HG03159 (cell line): ENCODE measurements at regions not wholly inside any gene's neighbourhood (a gene's known extent, or its start where the extent isn't known, plus 50 kb on each side); places are given as distances from the start of the nearest gene placed in this dataset.
"Not testable (repeated sequence)": the region's sequence is repeated elsewhere in the genome, so short reads cannot be mapped to it uniquely, and the experiment has no call there.

ENCODE experiments used
- ATAC-seq: cut with Tn5 transposase; IDR thresholded peaks from one replicate; pipeline ENCODE4 v1.9.1; 2021; ENCODE audit warnings: mild to moderate bottlenecking, moderate library complexity; ENCODE audit not compliant: unreplicated experiment

DNA sequence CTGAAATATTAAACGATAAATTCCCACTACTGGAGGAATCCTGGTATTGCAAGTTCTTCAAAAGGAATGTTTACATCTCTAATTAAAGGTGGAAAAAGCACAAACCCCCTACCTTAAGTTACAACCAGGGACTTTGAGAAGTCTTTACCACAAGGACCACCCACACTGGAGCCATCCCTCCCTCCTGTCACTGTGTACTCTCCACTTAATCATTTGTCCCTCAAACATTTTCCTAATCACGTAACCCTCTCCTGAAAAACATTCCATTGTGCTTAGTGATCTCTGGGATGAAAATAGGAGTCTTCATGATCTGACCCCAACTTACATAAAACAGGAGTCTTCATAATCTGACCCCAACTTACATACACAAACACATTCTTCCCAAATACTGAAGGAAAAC, 85.7 kb downstream of the SUCLG1 start:
- no peak for ATAC-seq

DNA sequence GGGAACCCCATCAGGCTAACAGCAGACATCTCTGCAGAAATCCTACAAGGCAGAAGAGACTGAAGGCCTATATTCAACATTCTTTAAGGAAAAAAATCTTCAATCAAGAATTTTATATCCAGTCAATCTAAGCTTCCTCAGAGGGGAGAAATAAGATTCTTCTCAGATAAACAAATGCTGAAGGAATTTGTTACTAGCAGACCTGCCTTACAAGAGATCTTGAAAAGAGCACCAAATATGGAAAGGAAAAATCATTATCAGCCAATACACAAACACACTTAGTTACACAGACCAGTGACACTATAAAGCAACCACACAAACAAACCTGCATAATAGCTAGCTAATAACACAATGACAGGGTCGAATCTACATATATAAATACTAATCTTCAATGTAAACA, 96.5 kb downstream of the SUCLG1 start:
- no peak for ATAC-seq

DNA sequence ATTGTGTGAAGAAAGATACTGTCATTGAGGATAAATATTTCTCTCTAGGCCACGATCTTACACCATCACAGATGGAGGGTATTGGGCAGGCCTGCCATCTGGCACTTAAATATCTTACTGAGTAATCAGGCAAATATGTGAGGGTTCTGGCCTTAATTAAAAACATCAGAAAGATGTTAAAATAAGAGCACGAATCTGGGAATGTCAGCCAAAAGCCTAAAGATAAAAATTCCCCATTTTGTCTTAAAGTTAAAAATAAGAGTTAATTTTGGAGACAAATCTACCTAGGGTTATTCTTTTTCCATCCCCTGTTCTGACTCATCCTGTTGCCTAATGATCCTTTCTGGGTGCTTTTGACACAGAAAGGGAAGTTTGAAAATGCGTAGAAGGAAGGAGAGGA, 121.0 kb downstream of the SUCLG1 start:
- ATAC-seq = no peak

DNA sequence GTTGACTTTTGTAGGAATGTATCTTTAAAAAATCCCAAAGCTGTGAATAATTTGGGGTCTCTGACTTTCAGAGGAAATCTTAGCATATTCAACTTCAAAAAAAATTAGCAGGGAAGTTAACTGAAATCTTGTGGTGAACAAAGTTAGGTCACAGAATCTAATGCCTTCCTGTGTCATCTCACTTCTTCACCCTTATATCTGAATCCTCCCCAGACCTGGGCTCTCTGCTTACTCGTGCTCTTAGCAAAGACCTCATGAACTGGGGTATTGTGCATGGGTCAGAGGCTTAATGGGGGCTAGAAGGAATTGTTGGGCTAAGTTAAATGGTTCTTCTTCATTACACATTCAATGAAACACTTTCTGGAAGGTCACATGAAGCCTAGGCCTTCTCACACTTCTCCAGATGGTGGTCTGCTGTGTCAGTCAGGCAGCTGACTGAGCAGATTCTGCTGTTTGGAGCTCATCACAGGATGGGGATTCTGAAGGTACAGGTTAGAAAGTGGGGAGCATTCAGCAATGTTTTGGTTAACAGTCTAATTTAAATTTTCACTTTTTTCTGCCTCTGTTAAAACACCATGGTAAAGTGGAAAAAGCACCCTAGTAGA, 131.3 kb downstream of the SUCLG1 start:
- ATAC-seq = no peak

DNA sequence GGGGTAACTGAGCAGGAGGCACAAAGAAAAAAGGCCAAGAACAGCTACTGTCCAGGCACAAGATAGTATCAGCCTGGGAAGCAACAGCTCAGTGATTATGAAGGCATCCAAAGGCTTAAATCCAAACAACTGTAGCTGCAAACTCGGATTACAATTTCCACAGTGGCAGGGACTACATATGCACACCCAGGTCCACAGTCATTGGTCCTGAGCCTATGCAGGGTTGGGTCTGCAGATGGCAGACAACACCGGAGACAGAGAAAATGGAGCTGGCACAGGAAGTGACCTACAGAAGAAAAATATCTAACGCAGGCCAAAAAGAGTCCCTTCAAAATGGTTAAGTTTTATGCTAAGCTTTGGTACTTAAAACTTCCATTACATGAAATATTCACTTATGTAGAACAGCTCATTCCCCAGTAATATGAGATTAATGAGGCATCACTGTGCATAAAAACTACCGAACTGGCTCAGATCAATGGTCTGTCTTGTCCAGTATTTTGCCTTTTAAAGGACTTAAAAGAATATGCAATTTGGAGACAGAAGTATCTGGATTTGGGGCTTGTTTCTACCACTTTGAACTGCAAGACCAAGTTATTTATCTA, 132.1 kb downstream of the SUCLG1 start:
- no peak for ATAC-seq

DNA sequence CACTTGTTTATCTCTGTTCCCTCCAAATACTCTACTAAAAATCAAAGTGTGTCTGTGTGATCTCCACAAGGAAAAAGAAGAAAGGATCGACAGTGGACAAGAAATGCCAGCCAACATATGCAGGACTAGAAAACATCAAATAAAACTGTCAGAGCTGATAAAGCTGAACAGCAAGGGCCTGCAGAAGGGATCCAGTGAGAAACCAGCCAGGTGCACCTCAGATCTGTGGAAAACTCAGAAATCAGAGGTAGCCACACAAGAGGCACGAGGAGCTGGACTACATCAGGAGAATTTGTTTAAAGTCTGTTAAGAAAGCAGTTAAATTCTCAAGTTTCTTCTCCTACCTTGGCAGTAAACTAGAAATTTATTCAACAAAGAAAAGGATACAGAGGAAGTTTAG, 135.2 kb downstream of the SUCLG1 start:
- no peak for ATAC-seq

DNA sequence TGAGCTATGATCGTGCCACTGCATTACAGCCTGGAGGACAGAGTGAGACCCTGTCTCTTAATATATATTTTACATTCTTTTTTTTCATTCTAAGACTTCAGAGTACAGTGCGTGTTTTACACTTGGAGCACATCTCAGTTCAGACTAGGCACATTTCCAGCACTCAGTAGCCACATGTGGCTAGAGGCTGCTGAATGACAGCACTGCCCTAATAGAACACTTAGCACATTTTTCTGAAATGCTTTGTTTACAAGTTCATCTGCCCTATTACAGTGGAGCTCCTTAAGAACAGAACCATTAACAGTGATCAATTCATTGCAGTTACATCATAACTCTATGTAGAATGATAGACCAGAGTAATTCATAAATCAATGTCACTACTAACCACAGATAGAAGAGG, 138.1 kb downstream of the SUCLG1 start:
- no peak for ATAC-seq

DNA sequence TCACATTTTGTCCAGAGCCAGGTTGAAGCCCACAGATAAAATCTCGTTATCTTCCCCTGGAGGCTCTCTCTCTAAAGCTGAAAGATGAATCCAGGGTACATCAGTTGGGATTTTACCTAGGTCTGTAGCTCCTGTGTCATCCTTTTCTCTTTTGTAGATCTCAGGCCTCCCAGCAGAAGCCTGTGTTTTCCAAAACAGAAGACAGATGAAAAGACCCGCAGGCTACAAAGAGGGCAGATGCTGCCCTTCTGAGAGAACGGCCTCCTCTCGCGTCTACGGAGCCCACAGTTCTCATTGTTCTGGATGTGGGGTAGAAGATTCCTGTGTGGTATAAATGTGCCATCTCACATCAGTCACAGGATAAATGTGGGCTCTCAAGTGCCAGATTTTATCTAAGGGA, 139.5 kb downstream of the SUCLG1 start:
- no peak for ATAC-seq

DNA sequence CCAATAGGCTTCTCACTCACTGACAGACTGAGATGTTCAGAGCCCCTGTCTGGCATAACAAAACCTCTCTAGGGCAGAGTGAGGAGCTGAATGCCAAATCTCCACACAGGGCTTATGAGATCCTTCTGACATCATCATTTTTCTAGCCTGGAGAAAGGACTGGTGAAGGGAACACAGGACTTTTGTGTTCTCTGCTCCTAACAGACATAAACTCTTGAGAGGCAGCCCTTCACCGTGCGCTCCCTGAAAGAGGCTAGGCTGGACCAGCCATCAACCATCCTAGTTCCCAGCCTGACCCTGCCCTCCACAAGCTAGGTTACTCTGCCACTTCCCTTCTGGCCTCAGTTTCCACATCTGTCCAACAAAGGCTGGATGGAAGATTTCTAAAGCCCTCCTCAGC, 141.9 kb downstream of the SUCLG1 start:
- ATAC-seq = no peak

DNA sequence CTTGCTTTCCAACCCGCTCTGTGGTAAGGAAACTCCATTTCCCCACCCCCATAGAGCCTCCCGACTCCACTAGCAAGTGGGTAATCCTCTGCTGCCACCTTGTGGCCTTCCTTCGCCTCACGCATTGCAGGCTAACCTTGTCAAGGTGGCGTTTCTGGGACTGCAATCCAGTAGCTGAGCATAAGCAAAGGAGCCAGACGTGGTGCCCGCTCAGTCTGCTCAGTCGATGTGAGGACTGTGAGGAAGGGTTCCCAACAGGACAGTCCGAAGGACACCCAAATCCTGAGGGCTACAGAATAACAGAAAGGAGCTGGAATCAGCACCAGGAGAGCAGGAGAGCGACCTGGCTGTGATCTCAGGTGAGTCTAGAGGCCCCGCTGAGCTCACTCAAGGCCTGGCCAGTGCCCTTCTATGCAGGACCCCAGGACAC, 144.2 kb downstream of the SUCLG1 start:
- peak; percentile 98 for ATAC-seq

DNA sequence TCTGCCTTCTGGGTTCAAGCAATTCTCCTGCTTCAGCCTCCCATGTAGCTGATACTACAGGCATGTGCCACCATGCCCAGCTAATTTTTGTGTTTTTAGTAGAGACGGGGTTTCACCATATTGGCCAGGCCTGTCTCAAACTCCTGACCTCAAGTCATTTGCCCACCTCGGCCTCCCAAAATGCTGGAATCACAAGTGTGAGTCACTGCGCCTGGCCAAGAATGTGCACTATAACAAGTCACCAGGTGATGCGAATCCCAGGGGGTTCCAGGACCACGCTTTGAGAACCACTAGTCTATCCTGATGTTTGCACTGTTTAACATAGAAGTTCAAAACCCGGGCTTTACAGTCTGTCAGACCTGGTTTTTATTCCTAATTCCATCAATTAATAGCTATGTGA, 144.8 kb downstream of the SUCLG1 start:
- ATAC-seq = no peak

DNA sequence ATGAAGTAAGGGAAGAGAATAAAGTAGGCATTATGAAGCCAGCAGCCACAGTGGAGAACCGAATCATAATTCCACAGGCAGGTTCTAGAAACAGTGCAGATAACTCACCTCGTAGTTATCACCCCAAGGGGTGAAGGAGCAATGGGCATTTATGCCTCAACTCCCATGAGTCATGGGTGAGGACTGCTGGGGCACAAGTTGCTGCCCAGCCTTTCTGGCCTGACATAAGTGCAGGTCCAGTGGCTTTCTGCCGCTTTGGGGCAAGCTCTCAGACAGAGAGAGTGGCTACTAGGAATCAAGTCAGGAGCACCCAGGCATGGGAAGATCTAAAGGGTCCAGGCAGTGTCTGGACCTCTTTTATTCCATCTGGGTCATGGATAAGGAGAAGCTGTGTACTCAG, 149.8 kb downstream of the SUCLG1 start:
- no peak for ATAC-seq

DNA sequence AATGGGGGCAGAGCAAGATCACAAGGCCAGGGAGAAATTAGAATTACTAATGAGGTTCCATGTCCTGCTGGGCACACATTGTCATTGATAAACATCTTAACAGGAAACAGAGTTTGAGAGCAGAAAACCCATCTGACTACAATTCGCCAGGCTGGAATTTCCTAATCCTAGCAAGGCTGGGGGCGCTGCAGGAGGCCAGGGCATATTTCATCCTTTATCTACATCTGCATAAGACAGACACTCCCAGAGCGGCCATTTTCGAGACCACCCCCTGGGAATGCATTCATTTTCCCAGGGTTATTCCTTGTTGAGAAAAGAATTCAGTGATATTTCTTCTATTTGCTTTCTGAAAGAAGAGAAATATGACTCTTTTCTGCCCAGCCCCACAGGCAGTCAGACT, 152.7 kb downstream of the SUCLG1 start:
- ATAC-seq = no peak

DNA sequence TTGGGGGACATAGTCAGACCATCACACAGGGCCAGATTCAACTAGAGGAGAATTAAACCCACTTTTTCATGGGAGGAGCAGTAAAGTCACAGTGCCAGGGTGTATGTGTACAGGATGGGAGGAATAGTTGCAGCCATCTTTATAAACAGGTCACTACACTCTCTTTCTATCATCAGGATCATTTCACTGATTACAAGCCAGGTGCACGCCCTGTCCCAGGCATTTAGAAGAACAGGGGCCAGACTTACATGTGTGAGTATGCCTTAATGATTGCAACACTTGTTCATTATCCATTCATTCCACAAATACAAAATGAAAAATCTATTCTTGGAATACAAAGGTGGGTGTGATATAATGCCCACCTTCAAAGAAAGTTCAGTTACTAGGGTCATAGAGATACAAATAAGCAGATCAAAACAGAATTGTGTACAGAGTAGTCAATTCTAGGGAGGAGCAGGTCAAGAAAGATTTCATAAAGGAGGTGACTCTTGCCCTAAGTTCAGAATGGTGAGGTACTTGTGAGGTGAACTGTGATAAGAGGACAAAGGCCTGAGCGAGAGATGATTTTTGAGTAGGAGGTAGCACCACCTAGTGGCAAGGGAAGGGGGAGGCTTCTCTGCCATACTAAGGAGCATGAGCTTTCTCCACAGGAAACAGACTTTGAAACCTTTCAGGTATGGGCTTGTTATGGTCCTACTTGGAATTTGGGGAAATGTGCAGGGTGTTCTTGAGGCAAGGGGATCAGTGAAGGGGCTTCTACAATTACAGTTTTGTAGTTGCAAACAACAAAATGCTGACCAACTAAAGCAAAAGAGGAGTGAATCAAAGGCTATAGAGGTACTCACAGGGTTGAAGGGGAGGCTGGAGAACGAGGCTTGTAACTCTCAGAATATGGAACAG, 156.3 kb downstream of the SUCLG1 start:
- peak; percentile 96 for ATAC-seq

DNA sequence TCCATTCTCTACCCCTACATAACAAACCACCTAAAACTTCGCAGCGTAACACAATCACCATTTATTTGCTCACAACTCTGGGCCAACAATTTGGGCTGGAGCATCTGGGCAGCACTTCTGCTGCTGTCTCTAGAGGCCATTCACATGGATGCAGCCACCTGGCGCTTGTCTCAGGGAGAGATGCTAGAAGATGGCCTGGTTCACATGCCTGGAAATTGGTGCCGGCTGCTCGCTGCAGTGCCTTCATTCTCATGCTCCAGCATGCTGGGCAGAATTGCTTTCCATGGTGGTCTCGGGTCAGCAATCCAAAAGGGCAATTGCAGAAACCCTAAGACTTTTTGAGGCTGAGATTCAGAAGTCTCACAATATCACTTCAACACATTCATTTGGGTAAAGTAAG, 157.4 kb downstream of the SUCLG1 start:
- no peak for ATAC-seq

DNA sequence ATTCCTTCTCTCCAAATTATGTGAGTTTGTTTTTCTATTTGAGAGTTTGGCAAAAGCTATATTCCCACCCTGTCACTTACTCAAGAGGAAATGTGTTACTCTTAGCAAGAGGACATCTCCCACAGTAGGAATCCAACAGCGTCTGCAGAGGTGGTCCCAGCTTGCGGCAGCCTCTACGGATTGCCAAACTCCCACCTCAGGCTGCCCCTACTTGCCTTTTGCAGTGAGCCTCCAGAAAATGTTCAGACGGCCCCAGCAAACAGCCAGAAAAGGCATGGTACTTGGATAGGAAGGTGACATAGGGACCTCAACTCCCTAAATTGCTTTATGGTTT, 158.4 kb downstream of the SUCLG1 start:
- ATAC-seq = no peak

DNA sequence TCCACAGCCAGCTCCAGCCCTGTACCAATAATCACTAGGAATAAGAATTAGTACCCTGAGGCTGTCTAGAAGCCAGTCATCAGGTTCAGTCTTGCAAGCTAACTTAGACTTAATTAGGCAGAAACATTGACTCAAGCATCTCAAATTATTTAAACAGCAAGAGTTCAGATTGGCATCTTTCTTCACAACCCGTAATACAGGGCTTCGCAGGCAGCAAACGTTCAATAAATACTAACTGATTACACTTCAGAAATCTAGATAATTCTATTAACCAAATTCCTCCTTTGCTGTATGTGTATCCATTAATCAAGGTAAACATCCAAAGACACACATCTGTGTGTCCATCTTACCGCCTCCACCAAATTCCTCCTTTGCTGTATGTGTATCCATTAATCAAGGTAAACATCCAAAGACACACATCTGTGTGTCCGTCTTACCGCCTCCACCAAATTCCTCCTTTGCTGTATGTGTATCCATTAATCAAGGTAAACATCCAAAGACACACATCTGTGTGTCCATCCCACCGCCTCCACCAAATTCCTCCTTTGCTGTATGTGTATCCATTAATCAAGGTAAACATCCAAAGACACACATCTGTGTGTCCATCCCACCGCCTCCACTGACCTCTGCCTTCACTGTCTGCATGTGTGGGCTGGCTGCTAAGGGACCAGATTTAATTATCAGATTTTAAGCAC, 158.9 kb downstream of the SUCLG1 start:
- not testable (repeated sequence) for ATAC-seq

DNA sequence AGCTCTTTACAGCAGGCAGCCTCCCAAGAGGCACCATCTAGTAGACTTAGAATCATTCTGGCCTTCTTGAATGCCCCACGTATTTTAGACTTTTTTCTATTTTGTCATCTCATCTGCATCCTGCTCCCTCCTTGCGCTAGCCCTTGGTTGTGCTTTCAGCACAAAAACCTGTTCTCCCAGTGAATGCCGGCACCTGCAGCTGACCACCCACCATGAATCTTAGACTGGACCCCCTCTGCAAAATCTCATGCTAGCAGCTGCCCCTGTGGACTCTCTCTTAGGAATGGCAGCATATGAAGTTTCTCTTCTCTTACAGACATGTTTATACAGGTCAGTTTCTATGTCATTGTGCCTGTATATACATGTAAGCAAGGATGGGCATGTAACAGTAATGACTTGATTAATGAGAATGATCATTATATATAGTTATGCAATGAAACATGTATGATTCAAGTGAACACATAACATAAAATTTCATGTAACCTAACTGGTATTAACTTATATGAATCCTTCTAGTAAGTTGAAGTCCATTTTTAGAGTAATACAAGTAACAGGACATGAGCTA, 159.8 kb downstream of the SUCLG1 start:
- ATAC-seq = no peak

DNA sequence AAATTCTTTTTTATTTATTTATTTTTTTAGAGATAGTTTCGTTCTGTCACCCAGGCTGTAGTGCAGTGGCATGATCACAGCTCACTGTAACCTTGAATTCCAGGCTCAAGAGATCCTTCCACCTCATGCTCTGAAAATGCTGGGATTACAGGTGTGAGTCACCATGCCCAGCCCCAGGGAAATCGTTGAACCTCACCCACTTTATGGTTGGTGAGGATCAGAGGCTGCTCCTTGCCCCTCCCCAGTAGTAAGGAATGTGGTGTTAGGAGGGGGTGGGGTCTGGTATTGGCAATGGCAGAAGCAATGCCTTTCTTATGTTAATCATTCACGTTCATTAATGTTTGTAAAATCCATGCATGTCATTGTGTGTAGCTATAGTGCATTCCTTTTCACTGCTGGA, 161.9 kb downstream of the SUCLG1 start:
- ATAC-seq = no peak

DNA sequence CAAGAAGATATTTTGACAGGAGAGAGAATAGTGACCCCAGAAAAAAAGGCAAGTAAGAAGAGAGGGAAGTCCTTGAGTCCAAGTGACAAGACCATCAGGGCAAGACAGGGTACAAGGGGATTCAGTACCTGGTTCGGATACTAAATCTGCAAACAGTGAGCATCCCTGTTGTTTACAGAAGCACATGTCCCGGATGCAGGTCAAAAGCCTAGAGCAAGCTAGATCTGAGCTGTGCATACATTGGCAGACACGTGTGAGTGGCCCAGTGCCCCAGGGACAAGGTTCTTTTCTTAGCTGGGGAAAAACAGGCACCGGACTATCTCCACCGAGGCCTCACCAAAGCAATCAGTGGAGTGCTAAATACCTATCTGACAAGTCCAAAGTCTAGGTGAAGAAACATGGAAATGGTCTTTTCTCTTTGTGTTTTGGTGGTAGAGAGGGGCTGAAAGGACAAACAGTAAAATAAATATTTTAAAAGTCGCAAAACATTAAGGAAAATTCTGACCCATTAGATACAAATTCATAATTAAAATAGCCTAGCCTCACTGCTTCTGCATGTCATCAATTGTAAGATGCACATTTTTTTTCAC, 165.2 kb downstream of the SUCLG1 start:
- no peak for ATAC-seq

DNA sequence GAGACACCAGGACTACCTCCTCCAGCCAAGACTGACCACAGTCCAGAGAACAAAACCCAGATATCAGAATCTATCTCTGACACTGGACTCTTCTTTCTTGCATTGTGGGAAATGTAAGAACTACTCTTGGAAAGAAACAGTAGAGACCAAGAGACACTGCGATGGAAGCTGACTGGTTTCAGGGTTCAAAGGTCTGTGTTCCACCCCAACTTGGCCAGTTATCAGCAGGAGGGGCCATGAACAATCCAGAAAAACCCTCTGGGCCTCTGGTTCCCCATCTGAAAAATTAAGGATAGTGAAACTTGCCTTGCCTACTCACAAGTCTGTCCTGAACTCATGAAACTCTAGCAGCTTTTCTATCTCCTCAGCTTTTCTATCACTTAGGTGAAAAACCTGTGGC, 166.5 kb downstream of the SUCLG1 start:
- ATAC-seq = no peak
